ENCODE measurements at regions not wholly inside any gene's neighbourhood (a gene's known extent, or its start where the extent isn't known, plus 50 kb on each side); places are given as distances from the start of the nearest gene placed in this dataset.

GRCh38 chrX:15157624-15158023, 112.3 kb downstream of the ASB9 start:
- Histone ChIP-seq H3K27me3 (no peaks in the 10 kb centered on the region), H3K4me3 (no peak overlapping the region), H3K9me3 (no peaks in the 10 kb centered on the region), H3K36me3 (no peaks in the 10 kb centered on the region), H3K4me1 (no peaks in the 10 kb centered on the region), H3K27ac (no peak overlapping the region)
- TF ChIP-seq CTCF (IDR thresholded peaks at IDR 0.05), result no peak
- no peak for DNase-seq
- intact Hi-C loops (cut with DNase I; ENCODE audit: low total_unique reads), result no loop called here

GRCh38 chrX:15151267-15152186, 118.4 kb downstream of the ASB9 start:
- Histone ChIP-seq H3K27me3 (no peaks in the 10 kb centered on the region), H3K36me3 (no peaks in the 10 kb centered on the region), H3K9me3 (no peaks in the 10 kb centered on the region), H3K4me1 (no peaks in the 10 kb centered on the region), H3K4me3 (no peak overlapping the region), H3K27ac (no peak overlapping the region)
- intact Hi-C loops (cut with DNase I; ENCODE audit: low total_unique reads), result no loop called here
- no peak for TF ChIP-seq CTCF (IDR thresholded peaks at IDR 0.05)
- no peak for DNase-seq

- Histone ChIP-seq H3K27me3 (no peaks in the 10 kb centered on the region), H3K9me3 (no peaks in the 10 kb centered on the region), H3K36me3 (no peaks in the 10 kb centered on the region), H3K4me3 (no peak overlapping the region), H3K27ac (no peak overlapping the region), H3K4me1 (no peaks in the 10 kb centered on the region)
- intact Hi-C loops (cut with DNase I; ENCODE audit: low total_unique reads), result no loop called here
- DNase-seq, result no peak
- no peak for TF ChIP-seq CTCF (IDR thresholded peaks at IDR 0.05)
Measured at GRCh38 chrX:15150586-15150985, 119.3 kb downstream of the ASB9 start.

GRCh38 chrX:15146515-15146914, 123.4 kb downstream of the ASB9 start:
- H3K4me3 ChIP-seq, result no peak overlapping the region
- intact Hi-C loops (cut with DNase I; ENCODE audit: low total_unique reads), result loop anchor here (10.0 kb wide), 1 partner anchor 1052 kb away; no protein-coding TSS in a partner anchor
- peak in 1 of 2 experiments; percentile 18 for TF ChIP-seq CTCF (IDR thresholded peaks at IDR 0.05)
- no peak for DNase-seq
- H3K4me1 ChIP-seq, result no peaks in the 10 kb centered on the region
- H3K27me3 ChIP-seq, result no peaks in the 10 kb centered on the region
- H3K9me3 ChIP-seq, result no peaks in the 10 kb centered on the region
- no peaks in the 10 kb centered on the region for H3K36me3 ChIP-seq
- H3K27ac ChIP-seq, result no peak overlapping the region

- intact Hi-C loops (cut with DNase I; ENCODE audit: low total_unique reads), result loop anchor here (10.0 kb wide), 1 partner anchor 1049 kb away; no protein-coding TSS in a partner anchor
- no peaks in the 10 kb centered on the region for H3K36me3 ChIP-seq
- H3K27me3 ChIP-seq, result no peaks in the 10 kb centered on the region
- no peaks in the 10 kb centered on the region for H3K4me1 ChIP-seq
- H3K27ac ChIP-seq, result no peak overlapping the region
- no peaks in the 10 kb centered on the region for H3K9me3 ChIP-seq
- no peak for TF ChIP-seq CTCF (IDR thresholded peaks at IDR 0.05)
- DNase-seq, result no peak
- no peak overlapping the region for H3K4me3 ChIP-seq
Measured at GRCh38 chrX:15143825-15144121, 126.1 kb downstream of the ASB9 start.
